ENCODE measurements at regions not wholly inside any gene's neighbourhood (a gene's known extent, or its start where the extent isn't known, plus 50 kb on each side); places are given as distances from the start of the nearest gene placed in this dataset.

- intact Hi-C loops (cut with micrococcal nuclease), result no loop called here
- no peak overlapping the region for H3K27ac ChIP-seq (ENCODE audit: low read length)
- ATAC-seq, result no peak
- no peaks in the 10 kb centered on the region for H3K4me1 Mint-ChIP-seq
- peaks cover 13% of the 10 kb centered on the region for H3K36me3 Mint-ChIP-seq
- H3K27ac Mint-ChIP-seq, result no peak overlapping the region
- no peak for DNase-seq
- peaks cover 20 to 24% of the 10 kb centered on the region in 2 donors for H3K9me3 Mint-ChIP-seq
- TF ChIP-seq CTCF (IDR thresholded peaks at IDR 0.05), result no peak
- H3K4me3 ChIP-seq (ENCODE audit: low read length), result no peak overlapping the region
- H3K9me3 ChIP-seq (ENCODE audit: control insufficient read depth, insufficient read depth, low read length), result no peaks in the 10 kb centered on the region
- WGBS (ENCODE audit: insufficient coverage), result 88% methylated on average over 1 of the region's 2 CpGs
- H3K27me3 Mint-ChIP-seq (ENCODE audit: low read depth in 2 of 2), result no peaks in the 10 kb centered on the region
- H3K4me3 Mint-ChIP-seq, result no peak overlapping the region
- H3K4me1 ChIP-seq (ENCODE audit: control insufficient read depth, insufficient read depth, low read length), result no peaks in the 10 kb centered on the region
- no peaks in the 10 kb centered on the region for H3K27me3 ChIP-seq (ENCODE audit: control insufficient read depth, insufficient read depth, low read length)
- H3K36me3 ChIP-seq (ENCODE audit: control insufficient read depth, insufficient read depth, low read length), result no peaks in the 10 kb centered on the region
Observed at GRCh38 chr3:99549957-99550603, 88.3 kb upstream of the COL8A1 start.

- no peaks in the 10 kb centered on the region for H3K36me3 ChIP-seq (ENCODE audit: control insufficient read depth, insufficient read depth, low read length)
- Mint-ChIP-seq H3K9me3 (peaks cover 16% of the 10 kb centered on the region in 2 donors), H3K4me3 (no peak overlapping the region), H3K4me1 (no peaks in the 10 kb centered on the region), H3K36me3 (peaks cover 5% of the 10 kb centered on the region), H3K27me3 (ENCODE audit: low read depth in 2 of 2) (no peaks in the 10 kb centered on the region), H3K27ac (no peak overlapping the region)
- H3K4me1 ChIP-seq (ENCODE audit: control insufficient read depth, insufficient read depth, low read length), result no peaks in the 10 kb centered on the region
- H3K27ac ChIP-seq (ENCODE audit: low read length), result no peak overlapping the region
- DNase-seq (no peak), ATAC-seq (no peak)
- H3K9me3 ChIP-seq (ENCODE audit: control insufficient read depth, insufficient read depth, low read length), result no peaks in the 10 kb centered on the region
- 88% methylated on average over 3 of the region's 4 CpGs for WGBS (ENCODE audit: insufficient coverage)
- no peak for TF ChIP-seq CTCF (IDR thresholded peaks at IDR 0.05)
- intact Hi-C loops (cut with micrococcal nuclease), result no loop called here
- no peaks in the 10 kb centered on the region for H3K27me3 ChIP-seq (ENCODE audit: control insufficient read depth, insufficient read depth, low read length)
- no peak overlapping the region for H3K4me3 ChIP-seq (ENCODE audit: low read length)
Observed at GRCh38 chr3:99549220-99549619, 89.2 kb upstream of the COL8A1 start.

DNA sequence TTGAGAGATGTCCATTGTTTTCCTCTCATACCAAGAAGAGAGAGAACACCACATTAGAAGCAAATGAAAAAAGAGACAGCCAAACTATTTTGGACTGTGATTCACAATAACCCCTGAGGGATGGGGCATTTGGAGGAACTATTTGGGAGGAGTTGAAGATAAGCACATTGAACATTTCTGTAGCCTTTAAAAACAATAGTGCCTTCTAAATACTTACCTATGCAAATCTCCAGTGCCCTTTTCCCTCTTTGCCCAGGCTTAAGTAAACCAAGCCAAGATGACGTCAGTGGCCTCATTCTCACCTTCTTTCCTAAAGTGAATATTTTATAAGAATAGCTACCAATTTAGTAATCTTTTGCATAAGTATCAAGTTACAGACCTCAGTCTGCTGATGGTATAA, 89.7 kb upstream of the COL8A1 start:
- intact Hi-C loops (cut with micrococcal nuclease), result no loop called here
- Histone ChIP-seq H3K9me3 (ENCODE audit: control insufficient read depth, insufficient read depth, low read length) (no peaks in the 10 kb centered on the region), H3K27me3 (ENCODE audit: control insufficient read depth, insufficient read depth, low read length) (no peaks in the 10 kb centered on the region), H3K36me3 (ENCODE audit: control insufficient read depth, insufficient read depth, low read length) (no peaks in the 10 kb centered on the region), H3K27ac (ENCODE audit: low read length) (no peak overlapping the region), H3K4me1 (ENCODE audit: control insufficient read depth, insufficient read depth, low read length) (no peaks in the 10 kb centered on the region), H3K4me3 (ENCODE audit: low read length) (no peak overlapping the region)
- TF ChIP-seq CTCF (IDR thresholded peaks at IDR 0.05), result no peak
- H3K4me1 Mint-ChIP-seq, result no peaks in the 10 kb centered on the region
- H3K36me3 Mint-ChIP-seq, result no peaks in the 10 kb centered on the region
- WGBS (ENCODE audit: insufficient coverage), result no CpG with 5 or more reads among the region's 1 CpG
- DNase-seq (no peak), ATAC-seq (no peak)
- peaks cover 15% of the 10 kb centered on the region in 2 donors for H3K9me3 Mint-ChIP-seq
- no peak overlapping the region for H3K4me3 Mint-ChIP-seq
- no peaks in the 10 kb centered on the region for H3K27me3 Mint-ChIP-seq (ENCODE audit: low read depth in 2 of 2)
- H3K27ac Mint-ChIP-seq, result no peak overlapping the region

- Mint-ChIP-seq H3K9me3 (peaks cover 7 to 10% of the 10 kb centered on the region in 2 donors), H3K4me1 (no peaks in the 10 kb centered on the region), H3K27ac (no peak overlapping the region), H3K36me3 (no peaks in the 10 kb centered on the region), H3K27me3 (ENCODE audit: low read depth in 2 of 2) (no peaks in the 10 kb centered on the region), H3K4me3 (no peak overlapping the region)
- DNase-seq (no peak), ATAC-seq (no peak)
- H3K36me3 ChIP-seq (ENCODE audit: control insufficient read depth, insufficient read depth, low read length), result no peaks in the 10 kb centered on the region
- H3K27ac ChIP-seq (ENCODE audit: low read length), result no peak overlapping the region
- 8% methylated on average over 2 of the region's 3 CpGs for WGBS (ENCODE audit: insufficient coverage)
- no peak for TF ChIP-seq CTCF (IDR thresholded peaks at IDR 0.05)
- H3K27me3 ChIP-seq (ENCODE audit: control insufficient read depth, insufficient read depth, low read length), result no peaks in the 10 kb centered on the region
- H3K4me3 ChIP-seq (ENCODE audit: low read length), result no peak overlapping the region
- no peaks in the 10 kb centered on the region for H3K9me3 ChIP-seq (ENCODE audit: control insufficient read depth, insufficient read depth, low read length)
- intact Hi-C loops (cut with micrococcal nuclease), result no loop called here
- no peaks in the 10 kb centered on the region for H3K4me1 ChIP-seq (ENCODE audit: control insufficient read depth, insufficient read depth, low read length)
Observed at GRCh38 chr3:99545941-99546580, 92.3 kb upstream of the COL8A1 start.

Measured in natural killer cell (primary cell).